ENCODE measurements at regions not wholly inside any gene's neighbourhood (a gene's known extent, or its start where the extent isn't known, plus 50 kb on each side); places are given as distances from the start of the nearest gene placed in this dataset.

- TF ChIP-seq MAX (IDR thresholded peaks at IDR 0.05): no peak
- TF ChIP-seq CREB1 (IDR thresholded peaks at IDR 0.05; ENCODE audit: low read depth): no peak
- TF ChIP-seq REST (IDR thresholded peaks at IDR 0.05; ENCODE audit: low read depth): no peak
- TF ChIP-seq EGR1 (IDR thresholded peaks at IDR 0.05): no peak
- TF ChIP-seq ZBTB7A (IDR thresholded peaks at IDR 0.05; ENCODE audit: low read depth): no peak
- TF ChIP-seq EP300 (IDR thresholded peaks at IDR 0.05; ENCODE audit: borderline replicate concordance): no peak
Measured at GRCh38 chr2:176652300-176653182, 383.3 kb downstream of the MTX2 start.
